GM12878 (cell line): ENCODE measurements at regions not wholly inside any gene's neighbourhood (a gene's known extent, or its start where the extent isn't known, plus 50 kb on each side); places are given as distances from the start of the nearest gene placed in this dataset.

Experiments used
- ATAC-seq: fragments of 200-7000 bp; cut with Tn5 transposase; 3 replicates; pipeline ENCODE4 v1.9.1; 2020; ENCODE audit warnings: mild to moderate bottlenecking, moderate library complexity
- BruUV-seq: library from RNA; stranded (reverse); fragments of 400-500 nt; replicated peaks from 2 replicates; lab custom pipeline; 2021; lab: Mats Ljungman, UMichigan
- CTCF ChIA-PET: fragments of 300-600 bp; sonication (Branson Sonifier 250); formaldehyde crosslinking; extraction: SDS; loops from one replicate; lab custom pipeline; 2021; ENCODE audit warnings: inconsistent platforms; lab: Yijun Ruan, JAX
- POLR2A ChIA-PET: fragments of 350-600 bp; formaldehyde crosslinking; extraction: SDS; loops from one replicate; lab custom pipeline; 2021; ENCODE audit warnings: inconsistent platforms; lab: Charles Lee
- RAD21 ChIA-PET: fragments of 300-600 bp; sonication (Branson Sonifier 250); formaldehyde crosslinking; loops from one replicate; lab custom pipeline; 2023; ENCODE audit warnings: antibody characterized with exemption; ENCODE audit not compliant: unreplicated experiment; lab: Charles Lee
- SMC1A ChIA-PET: fragments of 300-600 bp; sonication (Branson Sonifier 250); formaldehyde crosslinking; loops from one replicate; lab custom pipeline; 2023; ENCODE audit not compliant: unreplicated experiment, uncharacterized antibody; lab: Charles Lee
- DNase-seq: peaks from one replicate; pipeline ENCODE4 v3.0.0-alpha.2; 2011; ENCODE audit warnings: low read depth, low spot score
- FAIRE-seq: peaks from 3 replicates; lab custom pipeline; 2011; peaks lifted over from hg19 to GRCh38; lab: Jason Lieb, UNC
- H2AFZ ChIP-seq: 2 replicates; pipeline ENCODE4 v1.6.0; 2011; ENCODE audit warnings: low read depth, low read length, control low read depth; ENCODE audit not compliant: control insufficient read depth
- H3K27ac ChIP-seq: 2 replicates; pipeline ENCODE4 v1.5.1; 2011; ENCODE audit warnings: control low read depth; ENCODE audit not compliant: control insufficient read depth, insufficient read depth
- H3K27me3 ChIP-seq, 2 experiments: replicated peaks in 1 of 2; 2 replicates each; pipeline versions ENCODE4 v1.6.0 to v1.6.1; 2011; ENCODE audit warnings: low read length in 1 of 2; ENCODE audit not compliant: control insufficient read depth in 2 of 2, insufficient read depth in 2 of 2
- H3K36me3 ChIP-seq, 2 experiments: 2 replicates each; pipeline ENCODE4 v1.5.1; 2011; ENCODE audit warnings: low read length in 1 of 2; ENCODE audit not compliant: control insufficient read depth in 2 of 2, insufficient read depth in 2 of 2
- H3K4me1 ChIP-seq: 2 replicates; pipeline ENCODE4 v1.6.1; 2011; ENCODE audit warnings: mild to moderate bottlenecking, low read length, moderate library complexity, mixed read lengths; ENCODE audit not compliant: control insufficient read depth, insufficient read depth
- H3K4me2 ChIP-seq: 2 replicates; pipeline ENCODE4 v1.6.0; 2011; ENCODE audit warnings: control low read depth; ENCODE audit not compliant: control insufficient read depth, insufficient read depth
- H3K4me3 ChIP-seq: fragments of 200-600 bp; sonication (generic); 2 replicates; pipeline ENCODE4 v1.5.1; 2016
- H3K79me2 ChIP-seq: 2 replicates; pipeline ENCODE4 v1.6.0; 2011; ENCODE audit warnings: low read length; ENCODE audit not compliant: control insufficient read depth, insufficient read depth
- H3K9ac ChIP-seq: 2 replicates; pipeline ENCODE4 v1.8.0; 2011; ENCODE audit warnings: low read length, control low read depth, mixed read lengths; ENCODE audit not compliant: control insufficient read depth, insufficient read depth
- H3K9me3 ChIP-seq: replicated peaks from 3 replicates; pipeline ENCODE4 v1.5.1; 2011; ENCODE audit warnings: mild to moderate bottlenecking, low read length; ENCODE audit not compliant: control insufficient read depth, insufficient read depth
- H4K20me1 ChIP-seq: 2 replicates; pipeline ENCODE4 v1.6.0; 2011; ENCODE audit not compliant: control insufficient read depth, insufficient read depth
- DPF2 ChIP-seq: fragments of 450-650 bp; IDR thresholded peaks from 2 replicates; pipeline ENCODE4 v1.6.1; 2017; ENCODE audit warnings: mild to moderate bottlenecking
- GABPA ChIP-seq: IDR thresholded peaks from 2 replicates; pipeline ENCODE4 v1.6.1; 2014; ENCODE audit warnings: antibody characterized with exemption, low read depth, mild to moderate bottlenecking, inconsistent platforms
- NFXL1 ChIP-seq: fragments of 450-650 bp; IDR thresholded peaks from 2 replicates; pipeline ENCODE4 v1.6.1; 2017; ENCODE audit warnings: antibody characterized with exemption, mild to moderate bottlenecking, borderline replicate concordance
- PAX8 ChIP-seq: fragments of 450-650 bp; IDR thresholded peaks from 2 replicates; pipeline ENCODE4 v1.6.1; 2017; ENCODE audit warnings: mild to moderate bottlenecking, moderate library complexity
- SPI1 ChIP-seq: IDR thresholded peaks from 2 replicates; pipeline ENCODE4 v1.6.1; 2011; ENCODE audit warnings: low read depth, mild to moderate bottlenecking, low read length, moderate library complexity, borderline replicate concordance; ENCODE audit not compliant: insufficient read depth
- TCF12 ChIP-seq: IDR thresholded peaks from 2 replicates; pipeline ENCODE4 v1.6.1; 2011; ENCODE audit warnings: low read depth, mild to moderate bottlenecking, low read length
- WGBS: methylation state at CpG from one replicate; pipeline ENCODE4 v1.1.6; 2016; ENCODE audit warnings: low lambda C conversion rate; ENCODE audit not compliant: insufficient replicate concordance, insufficient coverage; ENCODE audit errors: missing lambda C conversion rate; 5-methylcytosine and 5-hydroxymethylcytosine counted together
- in situ Hi-C: fragments of 300-500 bp; cut with MboI; formaldehyde crosslinking; loops from 9 replicates; pipeline ENCODE4 v1.14.3; 2018; ENCODE audit warnings: mixed read lengths
- intact Hi-C: fragments of 100-400 bp; cut with micrococcal nuclease; formaldehyde crosslinking; loops from one replicate; pipeline ENCODE4 v1.14.2; 2022; ENCODE audit not compliant: unreplicated experiment
- TF ChIP-seq, protein P1 (sequence below): fragments of 450-650 bp; IDR thresholded peaks from 2 replicates; pipeline ENCODE4 v1.6.1; 2017; ENCODE audit warnings: antibody characterized with exemption, mild to moderate bottlenecking, moderate library complexity
- TF ChIP-seq, protein P2 (sequence below): IDR thresholded peaks from 2 replicates; pipeline ENCODE4 v1.6.1; 2011; ENCODE audit warnings: low read depth, low read length, improper control_type of control experiment, borderline replicate concordance
- TF ChIP-seq, protein P3 (sequence below): fragments of 450-650 bp; IDR thresholded peaks from 2 replicates; pipeline ENCODE4 v1.6.1; 2017; ENCODE audit warnings: low read depth, mild to moderate bottlenecking, moderate library complexity
- TF ChIP-seq, protein P4 (sequence below): IDR thresholded peaks from 2 replicates; pipeline ENCODE4 v1.6.1; 2011; ENCODE audit warnings: mild to moderate bottlenecking, low read depth, low read length, moderate library complexity; ENCODE audit not compliant: insufficient replicate concordance
- TF ChIP-seq, protein P5 (sequence below): fragments of 150-350 bp; IDR thresholded peaks from 2 replicates; pipeline ENCODE4 v1.6.1; 2016; ENCODE audit warnings: low read depth, low read length
- TF ChIP-seq, protein P6 (sequence below): IDR thresholded peaks from 2 replicates; pipeline ENCODE4 v1.6.1; 2012; ENCODE audit warnings: low read depth, low read length, improper control_type of control experiment

DNA sequence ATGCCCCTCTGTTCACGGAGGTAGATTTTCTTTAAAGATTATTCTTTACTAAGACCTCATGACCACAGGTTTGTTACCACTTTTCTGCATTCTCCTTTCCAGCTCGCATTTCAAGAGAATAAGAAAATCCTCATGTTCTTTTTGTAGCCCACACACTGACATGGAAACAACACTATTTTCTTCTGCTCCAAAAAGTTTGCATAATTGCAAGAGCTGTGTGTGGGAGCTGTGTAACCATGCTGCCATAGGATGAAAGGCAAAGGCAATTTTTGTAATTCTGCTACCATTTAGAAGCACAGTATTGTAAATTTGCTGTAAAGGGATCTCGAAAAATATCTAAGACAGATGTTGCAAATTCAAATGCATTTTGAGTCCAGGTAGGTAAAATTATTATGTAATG, 302.4 kb upstream of the EMCN start:
- DNase-seq (no peak), FAIRE-seq (no peak), ATAC-seq (no peak)
- no peaks in the 10 kb centered on the region for H3K79me2 ChIP-seq
- POLR2A ChIA-PET = interaction anchor here (1.0 kb wide), 1 partner anchor 13 kb away, joined by 3 read pairs; no protein-coding TSS in a partner anchor
- CTCF ChIA-PET = interaction anchor here (0.6 to 1.4 kb wide), 3 partner anchors 63 to 184 kb away, joined by 3 read pairs; no protein-coding TSS in a partner anchor
- no peak overlapping the region; the same call in 1 of the 2 replicates for H2AFZ ChIP-seq
- RAD21 ChIA-PET = no interaction called here
- H3K4me3 ChIP-seq = no peak overlapping the region
- intact Hi-C loops = loop anchor here (5.0 to 10.0 kb wide), 4 partner anchors 98 to 728 kb away; partner anchors contain the start of gene PPP3CA
- 94% methylated on average over 3 of the region's 3 CpGs for whole genome bisulfite sequencing
- no peaks in the 10 kb centered on the region; the same call in 2 of the 3 replicates for H3K9me3 ChIP-seq
- in situ Hi-C loops = loop anchor here (10.0 kb wide), 1 partner anchor 195 kb away; no protein-coding TSS in a partner anchor
- no TSS peak for BruUV-seq
- H3K27ac ChIP-seq = no peak overlapping the region
- H3K36me3 ChIP-seq = no peaks in the 10 kb centered on the region
- no peaks in the 10 kb centered on the region for H3K27me3 ChIP-seq
- SMC1A ChIA-PET = interaction anchor here (1.0 to 1.4 kb wide), 4 partner anchors 10 to 62 kb away, joined by 3 to 5 read pairs (median 4); no protein-coding TSS in a partner anchor
- no peaks in the 10 kb centered on the region for H4K20me1 ChIP-seq
- peaks cover 18% of the 10 kb centered on the region for H3K4me1 ChIP-seq
- H3K4me2 ChIP-seq = no peak overlapping the region
- no peak overlapping the region for H3K9ac ChIP-seq
- TF ChIP-seq TCF12 = no peak
- TF ChIP-seq, protein P1, sequence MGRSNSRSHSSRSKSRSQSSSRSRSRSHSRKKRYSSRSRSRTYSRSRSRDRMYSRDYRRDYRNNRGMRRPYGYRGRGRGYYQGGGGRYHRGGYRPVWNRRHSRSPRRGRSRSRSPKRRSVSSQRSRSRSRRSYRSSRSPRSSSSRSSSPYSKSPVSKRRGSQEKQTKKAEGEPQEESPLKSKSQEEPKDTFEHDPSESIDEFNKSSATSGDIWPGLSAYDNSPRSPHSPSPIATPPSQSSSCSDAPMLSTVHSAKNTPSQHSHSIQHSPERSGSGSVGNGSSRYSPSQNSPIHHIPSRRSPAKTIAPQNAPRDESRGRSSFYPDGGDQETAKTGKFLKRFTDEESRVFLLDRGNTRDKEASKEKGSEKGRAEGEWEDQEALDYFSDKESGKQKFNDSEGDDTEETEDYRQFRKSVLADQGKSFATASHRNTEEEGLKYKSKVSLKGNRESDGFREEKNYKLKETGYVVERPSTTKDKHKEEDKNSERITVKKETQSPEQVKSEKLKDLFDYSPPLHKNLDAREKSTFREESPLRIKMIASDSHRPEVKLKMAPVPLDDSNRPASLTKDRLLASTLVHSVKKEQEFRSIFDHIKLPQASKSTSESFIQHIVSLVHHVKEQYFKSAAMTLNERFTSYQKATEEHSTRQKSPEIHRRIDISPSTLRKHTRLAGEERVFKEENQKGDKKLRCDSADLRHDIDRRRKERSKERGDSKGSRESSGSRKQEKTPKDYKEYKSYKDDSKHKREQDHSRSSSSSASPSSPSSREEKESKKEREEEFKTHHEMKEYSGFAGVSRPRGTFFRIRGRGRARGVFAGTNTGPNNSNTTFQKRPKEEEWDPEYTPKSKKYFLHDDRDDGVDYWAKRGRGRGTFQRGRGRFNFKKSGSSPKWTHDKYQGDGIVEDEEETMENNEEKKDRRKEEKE = no peak
- TF ChIP-seq, protein P2, sequence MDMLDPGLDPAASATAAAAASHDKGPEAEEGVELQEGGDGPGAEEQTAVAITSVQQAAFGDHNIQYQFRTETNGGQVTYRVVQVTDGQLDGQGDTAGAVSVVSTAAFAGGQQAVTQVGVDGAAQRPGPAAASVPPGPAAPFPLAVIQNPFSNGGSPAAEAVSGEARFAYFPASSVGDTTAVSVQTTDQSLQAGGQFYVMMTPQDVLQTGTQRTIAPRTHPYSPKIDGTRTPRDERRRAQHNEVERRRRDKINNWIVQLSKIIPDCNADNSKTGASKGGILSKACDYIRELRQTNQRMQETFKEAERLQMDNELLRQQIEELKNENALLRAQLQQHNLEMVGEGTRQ = no peak
- TF ChIP-seq, protein P3, sequence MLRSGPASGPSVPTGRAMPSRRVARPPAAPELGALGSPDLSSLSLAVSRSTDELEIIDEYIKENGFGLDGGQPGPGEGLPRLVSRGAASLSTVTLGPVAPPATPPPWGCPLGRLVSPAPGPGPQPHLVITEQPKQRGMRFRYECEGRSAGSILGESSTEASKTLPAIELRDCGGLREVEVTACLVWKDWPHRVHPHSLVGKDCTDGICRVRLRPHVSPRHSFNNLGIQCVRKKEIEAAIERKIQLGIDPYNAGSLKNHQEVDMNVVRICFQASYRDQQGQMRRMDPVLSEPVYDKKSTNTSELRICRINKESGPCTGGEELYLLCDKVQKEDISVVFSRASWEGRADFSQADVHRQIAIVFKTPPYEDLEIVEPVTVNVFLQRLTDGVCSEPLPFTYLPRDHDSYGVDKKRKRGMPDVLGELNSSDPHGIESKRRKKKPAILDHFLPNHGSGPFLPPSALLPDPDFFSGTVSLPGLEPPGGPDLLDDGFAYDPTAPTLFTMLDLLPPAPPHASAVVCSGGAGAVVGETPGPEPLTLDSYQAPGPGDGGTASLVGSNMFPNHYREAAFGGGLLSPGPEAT = no peak
- TF ChIP-seq, protein P4, sequence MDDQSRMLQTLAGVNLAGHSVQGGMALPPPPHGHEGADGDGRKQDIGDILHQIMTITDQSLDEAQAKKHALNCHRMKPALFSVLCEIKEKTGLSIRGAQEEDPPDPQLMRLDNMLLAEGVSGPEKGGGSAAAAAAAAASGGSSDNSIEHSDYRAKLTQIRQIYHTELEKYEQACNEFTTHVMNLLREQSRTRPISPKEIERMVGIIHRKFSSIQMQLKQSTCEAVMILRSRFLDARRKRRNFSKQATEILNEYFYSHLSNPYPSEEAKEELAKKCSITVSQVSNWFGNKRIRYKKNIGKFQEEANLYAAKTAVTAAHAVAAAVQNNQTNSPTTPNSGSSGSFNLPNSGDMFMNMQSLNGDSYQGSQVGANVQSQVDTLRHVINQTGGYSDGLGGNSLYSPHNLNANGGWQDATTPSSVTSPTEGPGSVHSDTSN = no peak
- TF ChIP-seq, protein P5, sequence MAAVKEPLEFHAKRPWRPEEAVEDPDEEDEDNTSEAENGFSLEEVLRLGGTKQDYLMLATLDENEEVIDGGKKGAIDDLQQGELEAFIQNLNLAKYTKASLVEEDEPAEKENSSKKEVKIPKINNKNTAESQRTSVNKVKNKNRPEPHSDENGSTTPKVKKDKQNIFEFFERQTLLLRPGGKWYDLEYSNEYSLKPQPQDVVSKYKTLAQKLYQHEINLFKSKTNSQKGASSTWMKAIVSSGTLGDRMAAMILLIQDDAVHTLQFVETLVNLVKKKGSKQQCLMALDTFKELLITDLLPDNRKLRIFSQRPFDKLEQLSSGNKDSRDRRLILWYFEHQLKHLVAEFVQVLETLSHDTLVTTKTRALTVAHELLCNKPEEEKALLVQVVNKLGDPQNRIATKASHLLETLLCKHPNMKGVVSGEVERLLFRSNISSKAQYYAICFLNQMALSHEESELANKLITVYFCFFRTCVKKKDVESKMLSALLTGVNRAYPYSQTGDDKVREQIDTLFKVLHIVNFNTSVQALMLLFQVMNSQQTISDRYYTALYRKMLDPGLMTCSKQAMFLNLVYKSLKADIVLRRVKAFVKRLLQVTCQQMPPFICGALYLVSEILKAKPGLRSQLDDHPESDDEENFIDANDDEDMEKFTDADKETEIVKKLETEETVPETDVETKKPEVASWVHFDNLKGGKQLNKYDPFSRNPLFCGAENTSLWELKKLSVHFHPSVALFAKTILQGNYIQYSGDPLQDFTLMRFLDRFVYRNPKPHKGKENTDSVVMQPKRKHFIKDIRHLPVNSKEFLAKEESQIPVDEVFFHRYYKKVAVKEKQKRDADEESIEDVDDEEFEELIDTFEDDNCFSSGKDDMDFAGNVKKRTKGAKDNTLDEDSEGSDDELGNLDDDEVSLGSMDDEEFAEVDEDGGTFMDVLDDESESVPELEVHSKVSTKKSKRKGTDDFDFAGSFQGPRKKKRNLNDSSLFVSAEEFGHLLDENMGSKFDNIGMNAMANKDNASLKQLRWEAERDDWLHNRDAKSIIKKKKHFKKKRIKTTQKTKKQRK = no peak
- TF ChIP-seq, protein P6, sequence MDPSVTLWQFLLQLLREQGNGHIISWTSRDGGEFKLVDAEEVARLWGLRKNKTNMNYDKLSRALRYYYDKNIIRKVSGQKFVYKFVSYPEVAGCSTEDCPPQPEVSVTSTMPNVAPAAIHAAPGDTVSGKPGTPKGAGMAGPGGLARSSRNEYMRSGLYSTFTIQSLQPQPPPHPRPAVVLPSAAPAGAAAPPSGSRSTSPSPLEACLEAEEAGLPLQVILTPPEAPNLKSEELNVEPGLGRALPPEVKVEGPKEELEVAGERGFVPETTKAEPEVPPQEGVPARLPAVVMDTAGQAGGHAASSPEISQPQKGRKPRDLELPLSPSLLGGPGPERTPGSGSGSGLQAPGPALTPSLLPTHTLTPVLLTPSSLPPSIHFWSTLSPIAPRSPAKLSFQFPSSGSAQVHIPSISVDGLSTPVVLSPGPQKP = no peak
- no peak for TF ChIP-seq SPI1
- no peak for TF ChIP-seq GABPA
- no peak for TF ChIP-seq DPF2
- no peak for TF ChIP-seq NFXL1
- TF ChIP-seq PAX8 = no peak
